ENCODE measurements at regions not wholly inside any gene's neighbourhood (a gene's known extent, or its start where the extent isn't known, plus 50 kb on each side); places are given as distances from the start of the nearest gene placed in this dataset.

- Histone ChIP-seq H3K27ac (no peak overlapping the region), H3K9ac (ENCODE audit: insufficient read length) (no peak overlapping the region), H3K4me3 (no peak overlapping the region), H3K9me3 (ENCODE audit: low read depth, low read length) (no peaks in the 10 kb centered on the region), H3K36me3 (ENCODE audit: insufficient read depth, low read length) (no peaks in the 10 kb centered on the region)
- no peak for TF ChIP-seq POLR2AphosphoS5 (IDR thresholded peaks at IDR 0.05; ENCODE audit: borderline replicate concordance, low read depth, low read length)
- DNase-seq (ENCODE audit: low read depth, low spot score) = no peak
Observed at GRCh38 chr3:66851894-66852613, 146.1 kb upstream of the KBTBD8 start.

GRCh38 chr3:66854601-66855151, 143.4 kb upstream of the KBTBD8 start:
- DNase-seq (ENCODE audit: low read depth, low spot score) = no peak
- Histone ChIP-seq H3K4me3 (no peak overlapping the region), H3K36me3 (ENCODE audit: insufficient read depth, low read length) (no peaks in the 10 kb centered on the region), H3K9me3 (ENCODE audit: low read depth, low read length) (no peaks in the 10 kb centered on the region), H3K27ac (no peak overlapping the region), H3K9ac (ENCODE audit: insufficient read length) (no peak overlapping the region)
- TF ChIP-seq EZH2 (IDR thresholded peaks at IDR 0.05) = no peak
- TF ChIP-seq POLR2AphosphoS5 (IDR thresholded peaks at IDR 0.05; ENCODE audit: borderline replicate concordance, low read depth, low read length) = no peak
- no peak for TF ChIP-seq FOXP2 (optimal IDR thresholded peaks at IDR 0.05; ENCODE audit: control extremely low read depth, extremely low read length, insufficient read depth)

GRCh38 chr3:66856533-66856932, 141.6 kb upstream of the KBTBD8 start:
- Histone ChIP-seq H3K4me3 (no peak overlapping the region), H3K9me3 (ENCODE audit: low read depth, low read length) (no peaks in the 10 kb centered on the region), H3K27ac (no peak overlapping the region), H3K9ac (ENCODE audit: insufficient read length) (no peak overlapping the region), H3K36me3 (ENCODE audit: insufficient read depth, low read length) (no peaks in the 10 kb centered on the region)
- DNase-seq (ENCODE audit: low read depth, low spot score) = no peak
- TF ChIP-seq EZH2 (IDR thresholded peaks at IDR 0.05) (no peak), POLR2AphosphoS5 (IDR thresholded peaks at IDR 0.05; ENCODE audit: borderline replicate concordance, low read depth, low read length) (no peak), FOXP2 (optimal IDR thresholded peaks at IDR 0.05; ENCODE audit: control extremely low read depth, extremely low read length, insufficient read depth) (no peak)

DNA sequence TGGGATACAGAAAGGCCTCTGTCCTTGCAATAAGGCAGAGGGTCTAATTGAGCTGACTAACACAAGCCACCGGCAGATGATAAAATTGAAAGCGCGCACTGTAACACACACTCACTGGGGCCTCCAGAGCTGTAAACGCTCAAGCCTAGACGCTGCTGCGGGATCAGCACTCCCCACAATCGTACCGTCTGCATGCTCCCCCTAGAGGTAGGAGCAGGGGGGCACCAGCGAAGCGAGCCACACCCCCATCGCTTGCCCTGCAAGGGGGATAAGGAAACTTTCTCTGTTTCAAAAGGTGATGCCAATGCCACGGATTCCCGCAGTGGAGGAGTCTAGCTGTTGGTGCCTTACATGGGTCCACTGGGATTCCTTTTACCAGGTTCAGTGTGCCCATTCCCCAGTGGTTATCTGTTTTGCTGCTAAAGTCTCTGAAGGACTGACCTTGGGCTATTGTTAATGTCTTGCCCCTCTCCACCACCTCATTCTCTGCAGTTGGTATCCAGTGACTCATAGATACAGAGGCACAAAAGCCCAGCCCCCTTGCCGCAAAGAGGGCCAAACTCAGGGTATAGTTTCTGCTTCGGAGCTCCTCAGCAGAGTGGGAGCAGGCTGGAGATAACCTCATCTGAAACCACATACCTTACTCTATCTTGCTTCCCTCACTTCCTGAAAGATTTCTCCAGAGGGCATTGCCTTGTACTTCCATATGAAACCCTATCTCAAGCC, 139.3 kb upstream of the KBTBD8 start:
- TF ChIP-seq POLR2AphosphoS5 (IDR thresholded peaks at IDR 0.05; ENCODE audit: borderline replicate concordance, low read depth, low read length) (no peak), FOXP2 (optimal IDR thresholded peaks at IDR 0.05; ENCODE audit: control extremely low read depth, extremely low read length, insufficient read depth) (no peak), EZH2 (IDR thresholded peaks at IDR 0.05) (no peak)
- no peak overlapping the region for H3K27ac ChIP-seq
- no peak overlapping the region for H3K9ac ChIP-seq (ENCODE audit: insufficient read length)
- H3K9me3 ChIP-seq (ENCODE audit: low read depth, low read length) = no peaks in the 10 kb centered on the region
- no peaks in the 10 kb centered on the region for H3K36me3 ChIP-seq (ENCODE audit: insufficient read depth, low read length)
- DNase-seq (ENCODE audit: low read depth, low spot score) = no peak
- H3K4me3 ChIP-seq = no peak overlapping the region

- no peaks in the 10 kb centered on the region for H3K36me3 ChIP-seq (ENCODE audit: insufficient read depth, low read length)
- H3K9me3 ChIP-seq (ENCODE audit: low read depth, low read length) = no peaks in the 10 kb centered on the region
- no peak overlapping the region for H3K9ac ChIP-seq (ENCODE audit: insufficient read length)
- TF ChIP-seq FOXP2 (optimal IDR thresholded peaks at IDR 0.05; ENCODE audit: control extremely low read depth, extremely low read length, insufficient read depth) (no peak), EZH2 (IDR thresholded peaks at IDR 0.05) (no peak), POLR2AphosphoS5 (IDR thresholded peaks at IDR 0.05; ENCODE audit: borderline replicate concordance, low read depth, low read length) (no peak)
- DNase-seq (ENCODE audit: low read depth, low spot score) = no peak
- H3K27ac ChIP-seq = no peak overlapping the region
- no peak overlapping the region for H3K4me3 ChIP-seq
Observed at GRCh38 chr3:66860771-66861170, 137.3 kb upstream of the KBTBD8 start.

DNA sequence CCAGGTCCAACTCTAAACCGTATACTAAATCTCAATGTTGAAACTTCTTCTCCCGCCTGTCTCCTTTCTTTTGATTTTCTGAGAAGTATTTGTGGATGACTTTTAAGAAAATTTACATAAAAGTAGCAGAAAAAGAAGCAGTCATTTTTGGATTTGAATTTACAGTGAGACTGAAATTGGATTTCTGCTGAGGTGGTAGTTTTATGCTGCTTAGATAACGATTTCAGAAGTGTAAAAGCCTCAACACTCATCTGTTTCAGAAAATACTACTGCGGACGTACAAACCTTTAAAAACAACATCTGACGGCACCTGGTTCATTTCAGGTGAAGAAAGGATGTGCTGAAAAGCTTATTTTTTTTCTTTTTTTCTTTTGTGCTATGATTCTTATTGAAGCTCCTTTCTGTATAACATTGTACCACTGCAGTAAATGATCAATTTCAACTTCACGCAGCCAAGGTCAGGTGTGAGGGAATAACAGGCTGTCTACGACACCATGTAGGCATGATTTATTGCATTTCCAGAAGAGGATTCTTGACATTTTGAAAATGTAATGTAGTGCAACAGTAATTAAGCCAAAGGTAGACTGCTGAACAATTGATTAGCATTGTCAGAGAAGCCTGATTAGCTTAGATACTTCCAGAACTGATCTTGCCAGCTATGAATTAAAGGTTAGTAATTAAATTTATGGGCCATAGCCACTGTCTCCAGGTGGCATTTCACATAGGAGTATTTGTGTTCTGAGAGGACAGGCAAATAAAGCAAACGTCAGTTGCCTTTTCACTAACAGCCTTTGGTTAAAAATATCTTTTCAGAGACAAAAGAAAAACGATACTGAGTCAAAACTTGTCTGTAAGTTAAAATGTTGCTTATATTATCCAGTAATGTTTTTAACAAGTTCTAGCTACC, 134.6 kb upstream of the KBTBD8 start:
- no peak for DNase-seq (ENCODE audit: low read depth, low spot score)
- Histone ChIP-seq H3K27ac (no peak overlapping the region), H3K9ac (ENCODE audit: insufficient read length) (no peak overlapping the region), H3K4me3 (no peak overlapping the region), H3K9me3 (ENCODE audit: low read depth, low read length) (no peaks in the 10 kb centered on the region), H3K36me3 (ENCODE audit: insufficient read depth, low read length) (no peaks in the 10 kb centered on the region)
- TF ChIP-seq POLR2AphosphoS5 (IDR thresholded peaks at IDR 0.05; ENCODE audit: borderline replicate concordance, low read depth, low read length) = no peak
- TF ChIP-seq FOXP2 (optimal IDR thresholded peaks at IDR 0.05; ENCODE audit: control extremely low read depth, extremely low read length, insufficient read depth) = no peak
- no peak for TF ChIP-seq EZH2 (IDR thresholded peaks at IDR 0.05)

- no peaks in the 10 kb centered on the region for H3K9me3 ChIP-seq (ENCODE audit: low read depth, low read length)
- no peak overlapping the region for H3K4me3 ChIP-seq
- DNase-seq (ENCODE audit: low read depth, low spot score) = no peak
- H3K36me3 ChIP-seq (ENCODE audit: insufficient read depth, low read length) = no peaks in the 10 kb centered on the region
- no peak overlapping the region for H3K27ac ChIP-seq
- H3K9ac ChIP-seq (ENCODE audit: insufficient read length) = no peak overlapping the region
- TF ChIP-seq EZH2 (IDR thresholded peaks at IDR 0.05) (no peak), FOXP2 (optimal IDR thresholded peaks at IDR 0.05; ENCODE audit: control extremely low read depth, extremely low read length, insufficient read depth) (no peak)
Observed at GRCh38 chr3:66884659-66885058, 113.4 kb upstream of the KBTBD8 start.

Measured in SK-N-MC (cell line).